ENCODE measurements at regions not wholly inside any gene's neighbourhood (a gene's known extent, or its start where the extent isn't known, plus 50 kb on each side); places are given as distances from the start of the nearest gene placed in this dataset.

DNA sequence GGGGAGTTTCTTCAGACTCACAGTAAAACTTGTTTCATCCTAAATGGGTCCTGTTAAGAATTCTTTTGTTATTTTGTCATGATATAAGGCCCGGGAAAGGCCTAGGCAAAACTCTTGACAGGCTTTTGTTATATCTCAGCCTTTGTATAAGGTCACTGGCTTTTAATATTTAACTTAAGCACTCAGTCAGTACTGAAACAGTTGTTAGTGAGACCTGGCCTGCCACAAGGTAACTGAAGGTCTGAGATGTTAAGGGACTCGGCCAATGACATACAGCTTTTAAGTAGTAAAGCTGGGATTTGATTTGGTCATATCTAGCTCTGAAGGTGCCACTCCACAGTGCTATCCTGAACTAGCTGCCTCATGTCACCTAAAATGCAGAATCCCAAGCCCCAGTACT is 57.2 kb upstream of the STEAP4 start:
- TF ChIP-seq CTCF (conservative IDR thresholded peaks at IDR 0.05; ENCODE audit: low read depth, low read length) (no peak), EZH2 (IDR thresholded peaks at IDR 0.05; ENCODE audit: low read length, unreplicated experiment) (no peak)
